Esophagus squamous epithelium (tissue), 5 donors: ENCODE measurements at regions not wholly inside any gene's neighbourhood (a gene's known extent, or its start where the extent isn't known, plus 50 kb on each side); places are given as distances from the start of the nearest gene placed in this dataset.

ENCODE experiments used
- DNase-seq: peaks from one replicate; lab custom pipeline; 2025; lab: John Stamatoyannopoulos, UW
- H3K27ac ChIP-seq, 4 donors: fragments of 200-600 bp; sonication (generic); one replicate each; pipeline ENCODE4 v1.5.1; 2016 to 2019; ENCODE audit warnings: mild to moderate bottlenecking in 1 of 4
- H3K27me3 ChIP-seq, 4 donors: fragments of 200-600 bp; sonication (generic); 1 replicate in 3 of 4; 2 replicates in 1 of 4; pipeline versions ENCODE4 v1.5.1 to v1.6.0; 2017 to 2021; ENCODE audit warnings: antibody characterized with exemption in 1 of 4
- H3K36me3 ChIP-seq, 3 donors: fragments of 200-600 bp; sonication (generic); one replicate each; pipeline ENCODE4 v1.5.1; 2016 to 2019
- H3K4me1 ChIP-seq, 3 donors: fragments of 200-600 bp; sonication (generic); one replicate each; pipeline ENCODE4 v1.5.1; 2017 to 2019
- H3K4me3 ChIP-seq, 4 donors: fragments of 200-600 bp; sonication (generic); 1 replicate in 3 of 4; 2 replicates in 1 of 4; pipeline ENCODE4 v1.5.1; 2016 to 2019; ENCODE audit warnings: mild to moderate bottlenecking in 2 of 4, moderate library complexity in 1 of 4
- H3K9me3 ChIP-seq, 3 donors: fragments of 200-600 bp; sonication (generic); one replicate each; pipeline ENCODE4 v1.5.1; 2016 to 2019
- POLR2A ChIP-seq, 4 donors: fragments of 450-650 bp; IDR thresholded peaks; one replicate each; pipeline ENCODE4 v1.6.1; 2017; ENCODE audit warnings: antibody characterized with exemption in 4 of 4, mild to moderate bottlenecking in 4 of 4, moderate library complexity in 3 of 4
- WGBS, 2 donors: methylation state at CpG; one replicate each; pipeline ENCODE4 v1.1.5; 2018; 5-methylcytosine and 5-hydroxymethylcytosine counted together
- intact Hi-C: fragments of 100-400 bp; cut with DNase I; formaldehyde crosslinking; loops from one replicate; pipeline ENCODE4 v1.15.0; 2022
- TF ChIP-seq, protein P1 (sequence below), 6 experiments: fragments of 450-650 bp in 4 of 6; fragments of 200-600 bp in 2 of 6; sonication (generic) in 2 of 6; IDR thresholded peaks; one replicate each; pipeline ENCODE4 v1.5.1; 2016 to 2019; ENCODE audit warnings: antibody characterized with exemption in 6 of 6, mild to moderate bottlenecking in 4 of 6, moderate library complexity in 4 of 6
- donor health status: DM: yes; HTN: yes; CAD: no.

DNA sequence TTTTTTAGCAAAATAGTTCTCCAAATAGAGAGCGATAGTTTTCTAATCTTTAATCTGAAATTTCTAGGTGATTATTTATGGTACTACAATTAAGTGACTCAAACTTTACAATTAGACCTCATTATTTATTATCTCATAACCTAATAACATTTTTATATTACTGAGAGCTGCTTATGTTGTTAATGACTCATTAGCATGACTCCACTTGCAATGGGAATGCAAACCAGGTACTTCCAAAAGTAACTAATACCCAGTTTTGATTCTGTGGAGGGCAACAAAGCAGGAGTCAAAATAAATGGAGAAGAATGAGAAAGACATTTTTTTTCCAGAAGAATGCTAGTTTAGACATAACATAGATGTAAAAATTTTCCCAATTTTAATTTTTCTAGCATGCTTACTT, 466.0 kb downstream of the PLK2 start:
- no peak overlapping the region for H3K4me3 ChIP-seq
- 72 to 73% methylated on average over 1 of the region's 1 CpG for WGBS, 2 donors
- DNase-seq: no peak
- no peaks in the 10 kb centered on the region for H3K27me3 ChIP-seq
- H3K9me3 ChIP-seq: no peaks in the 10 kb centered on the region
- TF ChIP-seq, protein P1, sequence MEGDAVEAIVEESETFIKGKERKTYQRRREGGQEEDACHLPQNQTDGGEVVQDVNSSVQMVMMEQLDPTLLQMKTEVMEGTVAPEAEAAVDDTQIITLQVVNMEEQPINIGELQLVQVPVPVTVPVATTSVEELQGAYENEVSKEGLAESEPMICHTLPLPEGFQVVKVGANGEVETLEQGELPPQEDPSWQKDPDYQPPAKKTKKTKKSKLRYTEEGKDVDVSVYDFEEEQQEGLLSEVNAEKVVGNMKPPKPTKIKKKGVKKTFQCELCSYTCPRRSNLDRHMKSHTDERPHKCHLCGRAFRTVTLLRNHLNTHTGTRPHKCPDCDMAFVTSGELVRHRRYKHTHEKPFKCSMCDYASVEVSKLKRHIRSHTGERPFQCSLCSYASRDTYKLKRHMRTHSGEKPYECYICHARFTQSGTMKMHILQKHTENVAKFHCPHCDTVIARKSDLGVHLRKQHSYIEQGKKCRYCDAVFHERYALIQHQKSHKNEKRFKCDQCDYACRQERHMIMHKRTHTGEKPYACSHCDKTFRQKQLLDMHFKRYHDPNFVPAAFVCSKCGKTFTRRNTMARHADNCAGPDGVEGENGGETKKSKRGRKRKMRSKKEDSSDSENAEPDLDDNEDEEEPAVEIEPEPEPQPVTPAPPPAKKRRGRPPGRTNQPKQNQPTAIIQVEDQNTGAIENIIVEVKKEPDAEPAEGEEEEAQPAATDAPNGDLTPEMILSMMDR (IDR thresholded peaks at IDR 0.05): no peak
- no peak for TF ChIP-seq POLR2A (IDR thresholded peaks at IDR 0.05)
- no peak overlapping the region for H3K27ac ChIP-seq
- intact Hi-C loops: no loop called here
- no peaks in the 10 kb centered on the region for H3K36me3 ChIP-seq
- H3K4me1 ChIP-seq: peaks cover 0 to 9% (median 0%) of the 10 kb centered on the region in 3 donors

GRCh38 chr5:57989378-57989777, 470.5 kb downstream of the PLK2 start:
- 23 to 38% methylated on average over 3 of the region's 3 CpGs for WGBS, 2 donors
- DNase-seq: no peak
- no peaks in the 10 kb centered on the region for H3K9me3 ChIP-seq

GRCh38 chr5:57988813-57989212, 471.1 kb downstream of the PLK2 start:
- no peak for DNase-seq
- Histone ChIP-seq H3K27ac (no peak overlapping the region), H3K4me3 (no peak overlapping the region), H3K9me3 (no peaks in the 10 kb centered on the region), H3K4me1 (peaks cover 0 to 10% (median 0%) of the 10 kb centered on the region in 3 donors), H3K36me3 (no peaks in the 10 kb centered on the region), H3K27me3 (no peaks in the 10 kb centered on the region)
- TF ChIP-seq POLR2A (IDR thresholded peaks at IDR 0.05): no peak
- TF ChIP-seq, protein P1 (IDR thresholded peaks at IDR 0.05): no peak
- intact Hi-C loops: no loop called here
- 6 to 50% methylated on average over 1 of the region's 1 CpG for WGBS, 2 donors

More at GRCh38 chr5:57989378-57989777, 470.5 kb downstream of the PLK2 start:
- intact Hi-C loops: no loop called here
- Histone ChIP-seq H3K4me3 (no peak overlapping the region), H3K36me3 (no peaks in the 10 kb centered on the region), H3K27me3 (no peaks in the 10 kb centered on the region), H3K4me1 (peaks cover 0 to 10% (median 0%) of the 10 kb centered on the region in 3 donors), H3K27ac (no peak overlapping the region)
- TF ChIP-seq POLR2A (IDR thresholded peaks at IDR 0.05): no peak
- TF ChIP-seq, protein P1 (IDR thresholded peaks at IDR 0.05): no peak

GRCh38 chr5:57987552-57987951, 472.3 kb downstream of the PLK2 start:
- intact Hi-C loops: no loop called here
- TF ChIP-seq POLR2A (IDR thresholded peaks at IDR 0.05): no peak
- TF ChIP-seq, protein P1 (IDR thresholded peaks at IDR 0.05): no peak

GRCh38 chr5:57986761-57987341, 473.0 kb downstream of the PLK2 start:
- H3K36me3 ChIP-seq: no peaks in the 10 kb centered on the region
- intact Hi-C loops: no loop called here
- DNase-seq: no peak
- peaks cover 0 to 10% (median 0%) of the 10 kb centered on the region in 3 donors for H3K4me1 ChIP-seq
- no peak overlapping the region for H3K4me3 ChIP-seq
- no peak overlapping the region for H3K27ac ChIP-seq
- no peaks in the 10 kb centered on the region for H3K27me3 ChIP-seq
- TF ChIP-seq POLR2A (IDR thresholded peaks at IDR 0.05): no peak
- TF ChIP-seq, protein P1 (IDR thresholded peaks at IDR 0.05): no peak
- H3K9me3 ChIP-seq: no peaks in the 10 kb centered on the region

More at GRCh38 chr5:57987552-57987951, 472.3 kb downstream of the PLK2 start:
- no peak for DNase-seq
- Histone ChIP-seq H3K27me3 (no peaks in the 10 kb centered on the region), H3K4me3 (no peak overlapping the region), H3K27ac (no peak overlapping the region), H3K9me3 (no peaks in the 10 kb centered on the region), H3K36me3 (no peaks in the 10 kb centered on the region), H3K4me1 (peaks cover 0 to 10% (median 0%) of the 10 kb centered on the region in 3 donors)
- 64 to 84% methylated on average over 1 of the region's 1 CpG for WGBS, 2 donors
